ENCODE measurements at regions not wholly inside any gene's neighbourhood (a gene's known extent, or its start where the extent isn't known, plus 50 kb on each side); places are given as distances from the start of the nearest gene placed in this dataset.
"Not testable (repeated sequence)": the region's sequence is repeated elsewhere in the genome, so short reads cannot be mapped to it uniquely, and the experiment has no call there.

DNA sequence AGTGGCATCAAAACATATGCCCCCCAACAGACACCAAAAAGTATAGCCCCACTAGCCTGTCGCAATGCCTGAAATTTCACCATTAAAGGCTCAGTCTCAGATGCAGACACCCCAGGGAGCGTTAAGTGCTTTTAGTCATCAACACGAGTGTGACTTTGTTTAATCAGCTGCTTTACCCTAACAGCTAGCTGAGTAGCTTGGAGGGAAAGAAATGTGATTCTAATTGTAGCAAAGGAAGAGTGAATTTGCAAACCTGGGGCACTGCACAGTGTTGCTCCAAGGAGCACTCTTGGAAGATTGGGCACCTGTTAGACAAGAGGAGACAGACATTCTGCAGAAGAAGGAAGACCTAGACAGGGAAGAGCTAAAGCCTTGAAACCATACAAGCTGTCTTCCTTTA is 145.1 kb downstream of the BEND2 start:
- Histone ChIP-seq H3K4me3 (ENCODE audit: severe bottlenecking) (no peak overlapping the region), H3K27ac (ENCODE audit: poor library complexity, severe bottlenecking) (no peak overlapping the region), H3K9me3 (ENCODE audit: severe bottlenecking) (no peaks in the 10 kb centered on the region), H3K27me3 (ENCODE audit: insufficient read depth, poor library complexity, severe bottlenecking) (no peaks in the 10 kb centered on the region), H3K4me1 (ENCODE audit: insufficient read depth, poor library complexity, severe bottlenecking) (no peaks in the 10 kb centered on the region), H3K36me3 (ENCODE audit: low read depth) (no peaks in the 10 kb centered on the region)
- no peak for TF ChIP-seq CTCF (IDR thresholded peaks at IDR 0.05; ENCODE audit: poor library complexity, severe bottlenecking)
- ATAC-seq (ENCODE audit: low read depth) (no peak), DNase-seq (ENCODE audit: low spot score) (no peak)

- H3K4me1 ChIP-seq (ENCODE audit: insufficient read depth, poor library complexity, severe bottlenecking); ATAC-seq (ENCODE audit: low read depth); H3K27ac ChIP-seq (ENCODE audit: poor library complexity, severe bottlenecking); DNase-seq (ENCODE audit: low spot score); H3K4me3 ChIP-seq (ENCODE audit: severe bottlenecking); H3K27me3 ChIP-seq (ENCODE audit: insufficient read depth, poor library complexity, severe bottlenecking); H3K36me3 ChIP-seq (ENCODE audit: low read depth); H3K9me3 ChIP-seq (ENCODE audit: severe bottlenecking): not testable (repeated sequence)
These were observed 152.6 kb downstream of the BEND2 start for GRCh38 chrX:18068045-18068444.

DNA sequence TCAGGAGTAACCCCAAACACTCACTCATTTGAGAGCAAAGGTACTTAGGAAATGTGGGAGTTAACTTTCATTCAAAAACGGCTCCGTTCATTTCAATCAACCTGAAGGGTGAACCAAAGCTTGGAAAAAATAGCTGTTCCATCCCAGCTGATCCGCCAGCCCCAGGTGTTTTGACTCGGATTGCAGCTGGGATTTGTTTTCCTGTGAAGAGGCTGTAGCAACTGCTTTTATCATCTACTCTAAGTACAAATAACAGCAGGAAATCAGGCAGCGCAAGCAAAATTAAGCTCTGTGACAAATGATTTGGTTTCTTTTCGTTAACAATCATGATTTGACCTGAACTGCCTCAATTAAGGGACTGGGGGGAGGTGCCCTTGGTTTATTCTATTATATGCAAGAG is 154.7 kb downstream of the BEND2 start:
- ATAC-seq (ENCODE audit: low read depth) (no peak), DNase-seq (ENCODE audit: low spot score) (no peak)
- no peaks in the 10 kb centered on the region for H3K36me3 ChIP-seq (ENCODE audit: low read depth)

GRCh38 chrX:18051690-18052089 is 169.0 kb downstream of the BEND2 start:
- ATAC-seq (ENCODE audit: low read depth): no peak
- Histone ChIP-seq H3K4me1 (ENCODE audit: insufficient read depth, poor library complexity, severe bottlenecking) (peaks cover 10% of the 10 kb centered on the region), H3K4me3 (ENCODE audit: severe bottlenecking) (no peak overlapping the region), H3K27me3 (ENCODE audit: insufficient read depth, poor library complexity, severe bottlenecking) (no peaks in the 10 kb centered on the region), H3K27ac (ENCODE audit: poor library complexity, severe bottlenecking) (no peak overlapping the region), H3K36me3 (ENCODE audit: low read depth) (no peaks in the 10 kb centered on the region), H3K9me3 (ENCODE audit: severe bottlenecking) (no peaks in the 10 kb centered on the region)
- no peak for TF ChIP-seq CTCF (IDR thresholded peaks at IDR 0.05; ENCODE audit: poor library complexity, severe bottlenecking)
- no peak for DNase-seq (ENCODE audit: low spot score)

More for the DNA sequence above, 154.7 kb downstream of the BEND2 start:
- H3K4me1 ChIP-seq (ENCODE audit: insufficient read depth, poor library complexity, severe bottlenecking): no peaks in the 10 kb centered on the region
- no peak overlapping the region for H3K4me3 ChIP-seq (ENCODE audit: severe bottlenecking)
- no peaks in the 10 kb centered on the region for H3K9me3 ChIP-seq (ENCODE audit: severe bottlenecking)
- no peak overlapping the region for H3K27ac ChIP-seq (ENCODE audit: poor library complexity, severe bottlenecking)
- no peak for TF ChIP-seq CTCF (IDR thresholded peaks at IDR 0.05; ENCODE audit: poor library complexity, severe bottlenecking)
- no peaks in the 10 kb centered on the region for H3K27me3 ChIP-seq (ENCODE audit: insufficient read depth, poor library complexity, severe bottlenecking)

DNA sequence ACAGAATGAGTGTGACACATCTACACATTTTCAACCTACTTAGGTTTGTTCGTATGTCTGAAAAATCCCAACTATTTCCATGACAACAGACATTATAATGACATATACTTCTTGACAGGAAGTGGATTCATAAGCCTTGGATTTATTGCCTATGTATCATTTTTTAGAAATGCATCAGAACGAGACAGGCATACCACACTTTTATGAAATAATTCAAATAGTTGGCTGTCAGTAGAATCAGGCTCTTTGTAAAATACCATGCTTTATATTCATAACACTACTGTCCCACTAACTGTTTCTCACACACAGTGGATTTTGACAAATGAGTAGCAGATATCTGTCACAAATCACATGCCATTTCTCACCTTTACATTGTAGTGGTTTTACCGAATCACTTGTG is 173.2 kb downstream of the BEND2 start:
- Histone ChIP-seq H3K4me3 (ENCODE audit: severe bottlenecking) (no peak overlapping the region), H3K27me3 (ENCODE audit: insufficient read depth, poor library complexity, severe bottlenecking) (no peaks in the 10 kb centered on the region), H3K4me1 (ENCODE audit: insufficient read depth, poor library complexity, severe bottlenecking) (peaks cover 10% of the 10 kb centered on the region), H3K36me3 (ENCODE audit: low read depth) (no peaks in the 10 kb centered on the region), H3K9me3 (ENCODE audit: severe bottlenecking) (no peaks in the 10 kb centered on the region), H3K27ac (ENCODE audit: poor library complexity, severe bottlenecking) (peak overlapping the region; percentile 85)
- DNase-seq (ENCODE audit: low spot score): no peak
- no peak for TF ChIP-seq CTCF (IDR thresholded peaks at IDR 0.05; ENCODE audit: poor library complexity, severe bottlenecking)
- ATAC-seq (ENCODE audit: low read depth): peak; percentile 85

All from RWPE2 (cell line).